ENCODE measurements at regions not wholly inside any gene's neighbourhood (a gene's known extent, or its start where the extent isn't known, plus 50 kb on each side); places are given as distances from the start of the nearest gene placed in this dataset.

GRCh38 chr10:33947544-33947943 is 613.1 kb upstream of the NRP1 start:
- no peak for TF ChIP-seq CTCF (IDR thresholded peaks at IDR 0.05)

- TF ChIP-seq CTCF (IDR thresholded peaks at IDR 0.05), result no peak
Measured at GRCh38 chr10:33945051-33945450, 610.6 kb upstream of the NRP1 start.

- TF ChIP-seq CTCF (IDR thresholded peaks at IDR 0.05), result no peak
Measured at GRCh38 chr10:33942508-33942907, 608.0 kb upstream of the NRP1 start.

- TF ChIP-seq CTCF (IDR thresholded peaks at IDR 0.05), result no peak
Measured at GRCh38 chr10:33939892-33940291, 605.4 kb upstream of the NRP1 start.

- TF ChIP-seq CTCF (IDR thresholded peaks at IDR 0.05), result no peak
Measured at GRCh38 chr10:33939410-33939809, 604.9 kb upstream of the NRP1 start.

GRCh38 chr10:33938001-33938400 is 603.5 kb upstream of the NRP1 start:
- TF ChIP-seq CTCF (IDR thresholded peaks at IDR 0.05), result no peak

- TF ChIP-seq CTCF (IDR thresholded peaks at IDR 0.05), result no peak
Measured at GRCh38 chr10:33937036-33937730, 602.7 kb upstream of the NRP1 start.

GRCh38 chr10:33935350-33935749 is 600.9 kb upstream of the NRP1 start:
- no peak for TF ChIP-seq CTCF (IDR thresholded peaks at IDR 0.05)
